Astrocyte (in vitro differentiated cells and primary cell): ENCODE measurements at regions not wholly inside any gene's neighbourhood (a gene's known extent, or its start where the extent isn't known, plus 50 kb on each side); places are given as distances from the start of the nearest gene placed in this dataset.

ENCODE experiments used
- DNase-seq: peaks from one replicate; pipeline ENCODE4 v3.0.0-alpha.2; 2010; ENCODE audit warnings: low read depth
- FAIRE-seq: peaks from 2 replicates; lab custom pipeline; 2011; peaks lifted over from hg19 to GRCh38; lab: Jason Lieb, UNC
- H2AFZ ChIP-seq: 2 replicates; pipeline ENCODE4 v1.6.0; 2012; ENCODE audit warnings: low read depth, low read length, inconsistent platforms
- H3K27ac ChIP-seq: 2 replicates; pipeline ENCODE4 v1.5.1; 2011; ENCODE audit warnings: low read depth, low read length, inconsistent platforms
- H3K27me3 ChIP-seq: 2 replicates; pipeline ENCODE4 v1.6.0; 2011; ENCODE audit warnings: low read length, inconsistent platforms; ENCODE audit not compliant: insufficient read depth
- H3K36me3 ChIP-seq: 2 replicates; pipeline ENCODE4 v1.5.1; 2011; ENCODE audit warnings: low read length, inconsistent platforms; ENCODE audit not compliant: insufficient read depth
- H3K4me1 ChIP-seq: 2 replicates; pipeline ENCODE4 v1.5.1; 2011; ENCODE audit warnings: low read length, inconsistent platforms; ENCODE audit not compliant: insufficient read depth
- H3K4me2 ChIP-seq: 2 replicates; pipeline ENCODE4 v1.6.0; 2012; ENCODE audit warnings: low read length, inconsistent platforms
- H3K4me3 ChIP-seq: 2 replicates; pipeline ENCODE4 v1.5.1; 2011; ENCODE audit warnings: low read depth, mild to moderate bottlenecking, low read length, inconsistent platforms; ENCODE audit not compliant: insufficient read depth
- H3K79me2 ChIP-seq: 2 replicates; pipeline ENCODE4 v1.6.0; 2012; ENCODE audit warnings: mild to moderate bottlenecking, low read length, inconsistent platforms; ENCODE audit not compliant: insufficient read depth
- H3K9ac ChIP-seq: 2 replicates; pipeline ENCODE4 v1.6.0; 2012; ENCODE audit warnings: mild to moderate bottlenecking, low read length, inconsistent platforms
- H3K9me3 ChIP-seq: 2 replicates; pipeline ENCODE4 v1.5.1; 2012; ENCODE audit warnings: low read depth, mild to moderate bottlenecking, low read length, inconsistent platforms; ENCODE audit not compliant: insufficient read depth
- H4K20me1 ChIP-seq: 2 replicates; pipeline ENCODE4 v1.6.0; 2012; ENCODE audit warnings: low read length, inconsistent platforms; ENCODE audit not compliant: insufficient read depth
- H3K27ac Mint-ChIP-seq: one replicate; pipeline ENCODE4 v1.8.0; 2021; ENCODE audit warnings: mild to moderate bottlenecking, mixed read lengths; ENCODE audit not compliant: unreplicated experiment
- H3K27me3 Mint-ChIP-seq: one replicate; pipeline ENCODE4 v1.8.0; 2021; ENCODE audit warnings: low read depth, mixed read lengths; ENCODE audit not compliant: unreplicated experiment
- H3K36me3 Mint-ChIP-seq: one replicate; pipeline ENCODE4 v1.8.0; 2021; ENCODE audit warnings: low read depth, mixed read lengths; ENCODE audit not compliant: unreplicated experiment
- H3K4me1 Mint-ChIP-seq: one replicate; pipeline ENCODE4 v1.8.0; 2021; ENCODE audit warnings: low read depth, mixed read lengths; ENCODE audit not compliant: unreplicated experiment
- H3K4me3 Mint-ChIP-seq: one replicate; pipeline ENCODE4 v1.8.0; 2021; ENCODE audit warnings: mild to moderate bottlenecking, moderate library complexity, mixed read lengths; ENCODE audit not compliant: unreplicated experiment
- H3K9me3 Mint-ChIP-seq: one replicate; pipeline ENCODE4 v1.8.0; 2021; ENCODE audit warnings: mild to moderate bottlenecking, mixed read lengths; ENCODE audit not compliant: unreplicated experiment
- CTCF ChIP-seq: IDR thresholded peaks from 2 replicates; pipeline ENCODE4 v1.5.1; 2011; ENCODE audit warnings: low read depth, mild to moderate bottlenecking, inconsistent platforms, low read length, moderate library complexity; ENCODE audit not compliant: insufficient read depth
- EZH2 ChIP-seq: IDR thresholded peaks from 2 replicates; pipeline ENCODE4 v1.6.1; 2012; ENCODE audit warnings: mild to moderate bottlenecking, low read length, inconsistent platforms; ENCODE audit not compliant: insufficient read depth

DNA sequence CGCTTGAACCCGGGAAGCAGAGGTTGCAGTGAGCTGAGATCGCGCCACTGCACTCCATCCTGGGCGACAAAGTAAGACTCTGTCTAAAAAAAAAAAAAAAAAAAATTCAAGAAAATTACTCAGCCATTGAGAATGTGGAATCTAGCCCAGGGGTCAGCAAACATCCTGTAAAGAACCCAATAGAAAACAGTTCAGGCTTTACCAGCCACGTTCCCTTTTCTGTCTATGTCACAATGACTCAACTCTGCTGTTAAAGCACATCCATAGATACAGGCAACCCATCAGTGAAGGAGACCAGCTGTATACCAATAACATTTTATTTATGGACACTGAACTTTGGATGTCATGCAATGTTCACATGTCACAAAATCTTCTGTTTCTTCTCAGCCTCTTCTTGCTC lies 435.6 kb upstream of the GYPC start:
- H3K9me3 Mint-ChIP-seq = peaks cover 5% of the 10 kb centered on the region
- FAIRE-seq (peak; percentile 20), DNase-seq (no peak)
- peaks cover 5% of the 10 kb centered on the region for H3K4me1 Mint-ChIP-seq
- no peaks in the 10 kb centered on the region for H3K4me1 ChIP-seq
- H3K27me3 ChIP-seq = no peaks in the 10 kb centered on the region
- no peaks in the 10 kb centered on the region for H3K9me3 ChIP-seq
- no peaks in the 10 kb centered on the region for H3K27me3 Mint-ChIP-seq
- no peak overlapping the region for H3K4me3 ChIP-seq
- no peaks in the 10 kb centered on the region for H4K20me1 ChIP-seq
- H2AFZ ChIP-seq = no peak overlapping the region
- no peak overlapping the region for H3K9ac ChIP-seq
- H3K4me3 Mint-ChIP-seq = no peak overlapping the region
- peak overlapping the region; percentile 82 for H3K27ac Mint-ChIP-seq
- H3K4me2 ChIP-seq = no peak overlapping the region
- H3K36me3 ChIP-seq = no peaks in the 10 kb centered on the region
- no peaks in the 10 kb centered on the region for H3K36me3 Mint-ChIP-seq
- H3K27ac ChIP-seq = no peak overlapping the region
- no peaks in the 10 kb centered on the region for H3K79me2 ChIP-seq
- TF ChIP-seq EZH2 (no peak), CTCF (no peak)

- no peak for TF ChIP-seq CTCF
- TF ChIP-seq EZH2 = no peak
- H3K27ac Mint-ChIP-seq = peak overlapping the region; percentile 9
- DNase-seq (no peak), FAIRE-seq (no peak)
- H3K9me3 ChIP-seq = no peaks in the 10 kb centered on the region
- no peaks in the 10 kb centered on the region for H3K27me3 ChIP-seq
- H3K4me1 Mint-ChIP-seq = peaks cover 5% of the 10 kb centered on the region
- H3K4me3 ChIP-seq = no peak overlapping the region
- H3K36me3 Mint-ChIP-seq = no peaks in the 10 kb centered on the region
- H3K4me1 ChIP-seq = no peaks in the 10 kb centered on the region
- H3K4me2 ChIP-seq = no peak overlapping the region
- no peak overlapping the region for H2AFZ ChIP-seq
- H3K9ac ChIP-seq = no peak overlapping the region
- no peaks in the 10 kb centered on the region for H3K79me2 ChIP-seq
- H4K20me1 ChIP-seq = no peaks in the 10 kb centered on the region
- H3K9me3 Mint-ChIP-seq = peaks cover 5% of the 10 kb centered on the region
- H3K4me3 Mint-ChIP-seq = no peak overlapping the region
- H3K36me3 ChIP-seq = no peaks in the 10 kb centered on the region
- no peak overlapping the region for H3K27ac ChIP-seq
- no peaks in the 10 kb centered on the region for H3K27me3 Mint-ChIP-seq
Measured at GRCh38 chr2:126221506-126221905, 434.5 kb upstream of the GYPC start.

DNA sequence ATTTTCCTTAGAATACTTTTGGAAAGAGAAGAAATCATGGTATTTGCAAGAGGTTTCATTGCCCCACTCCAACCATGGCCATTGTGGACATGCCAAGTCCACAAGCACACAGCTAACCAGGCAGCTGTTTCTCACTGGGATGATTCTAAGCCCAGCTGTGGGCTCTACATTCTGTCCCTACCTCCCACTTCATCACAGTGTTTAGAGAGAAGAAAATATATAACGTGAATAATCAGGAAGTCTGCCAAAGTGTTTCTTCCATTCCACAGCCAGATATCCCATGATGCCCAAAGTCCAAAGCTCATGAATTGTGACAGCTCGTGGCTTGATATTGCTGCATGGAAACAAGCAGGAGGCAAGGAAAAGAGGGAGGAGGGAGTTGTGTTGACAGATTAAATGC lies 433.7 kb upstream of the GYPC start:
- Mint-ChIP-seq H3K4me3 (no peak overlapping the region), H3K36me3 (no peaks in the 10 kb centered on the region), H3K27ac (no peak overlapping the region), H3K27me3 (no peaks in the 10 kb centered on the region), H3K4me1 (peaks cover 5% of the 10 kb centered on the region), H3K9me3 (peaks cover 5% of the 10 kb centered on the region)
- FAIRE-seq (no peak), DNase-seq (no peak)
- Histone ChIP-seq H3K9me3 (no peaks in the 10 kb centered on the region), H3K36me3 (no peaks in the 10 kb centered on the region), H4K20me1 (no peaks in the 10 kb centered on the region), H3K9ac (no peak overlapping the region), H3K27me3 (no peaks in the 10 kb centered on the region), H3K4me2 (no peak overlapping the region), H3K27ac (no peak overlapping the region), H3K79me2 (no peaks in the 10 kb centered on the region), H2AFZ (no peak overlapping the region), H3K4me1 (no peaks in the 10 kb centered on the region), H3K4me3 (no peak overlapping the region)
- TF ChIP-seq EZH2 (no peak), CTCF (no peak)
